PC-9 (cell line): ENCODE measurements at regions not wholly inside any gene's neighbourhood (a gene's known extent, or its start where the extent isn't known, plus 50 kb on each side); places are given as distances from the start of the nearest gene placed in this dataset.
A peak's percentile ranks its signal among the peaks of the same experiment; 100 is the strongest.

Source experiments
- BruUV-seq: library from RNA; stranded (reverse); fragments of 400-500 nt; replicated peaks from 2 replicates; lab custom pipeline; 2021; lab: Mats Ljungman, UMichigan
- CTCF ChIA-PET: fragments of 300-600 bp; sonication (Branson Sonifier 250); formaldehyde crosslinking; loops from one replicate; lab custom pipeline; 2022; ENCODE audit warnings: antibody characterized with exemption; lab: Charles Lee
- POLR2A ChIA-PET: fragments of 300-600 bp; sonication (Branson Sonifier 250); formaldehyde crosslinking; loops from one replicate; lab custom pipeline; 2022; ENCODE audit warnings: antibody characterized with exemption; ENCODE audit not compliant: unreplicated experiment; lab: Charles Lee
- DNase-seq, 2 experiments: peaks; one replicate each; pipeline versions ENCODE4 v3.0.0 to v3.0.0-alpha.2; 2015 to 2022; ENCODE audit warnings: mixed read lengths in 1 of 2
- H2AFZ ChIP-seq: fragments of 200-600 bp; sonication (generic); 2 replicates; pipeline ENCODE4 v1.8.1; 2017; ENCODE audit warnings: antibody characterized with exemption
- H3F3A ChIP-seq: fragments of 200-600 bp; sonication (generic); 2 replicates; pipeline ENCODE4 v1.8.1; 2017; ENCODE audit warnings: antibody characterized with exemption, mild to moderate bottlenecking, low read depth; ENCODE audit not compliant: insufficient read depth
- H3K27ac ChIP-seq: fragments of 200-600 bp; sonication (generic); 2 replicates; pipeline ENCODE4 v1.6.1; 2016; ENCODE audit warnings: mixed run types
- H3K27me3 ChIP-seq: fragments of 200-600 bp; sonication (generic); 2 replicates; pipeline ENCODE4 v1.6.1; 2016; ENCODE audit warnings: low read depth, mixed run types; ENCODE audit not compliant: insufficient read depth
- H3K36me3 ChIP-seq: fragments of 200-600 bp; sonication (generic); 2 replicates; pipeline ENCODE4 v1.6.1; 2016; ENCODE audit warnings: low read depth, mixed run types
- H3K4me1 ChIP-seq: fragments of 200-600 bp; sonication (generic); replicated peaks from 2 replicates; pipeline ENCODE4 v1.6.1; 2016; ENCODE audit warnings: mixed run types; ENCODE audit not compliant: insufficient read depth
- H3K4me2 ChIP-seq: fragments of 200-600 bp; sonication (generic); 2 replicates; pipeline ENCODE4 v1.6.1; 2017; ENCODE audit warnings: mixed run types
- H3K4me3 ChIP-seq: fragments of 200-600 bp; sonication (generic); 2 replicates; pipeline ENCODE4 v1.6.1; 2016; ENCODE audit warnings: mixed run types
- H3K79me2 ChIP-seq: fragments of 200-600 bp; sonication (generic); 2 replicates; pipeline ENCODE4 v1.6.1; 2017; ENCODE audit warnings: low read depth, mixed run types
- H3K9me2 ChIP-seq: fragments of 200-600 bp; sonication (generic); 2 replicates; pipeline ENCODE4 v1.8.1; 2017; ENCODE audit warnings: mild to moderate bottlenecking; ENCODE audit not compliant: insufficient read depth
- H3K9me3 ChIP-seq: fragments of 200-600 bp; sonication (generic); 2 replicates; pipeline ENCODE4 v1.8.1; 2016; ENCODE audit warnings: low read depth; ENCODE audit not compliant: insufficient read depth
- H4K20me1 ChIP-seq: fragments of 200-600 bp; sonication (generic); 2 replicates; pipeline ENCODE4 v1.8.1; 2017; ENCODE audit not compliant: insufficient read depth
- EZH2 ChIP-seq: fragments of 200-600 bp; sonication (generic); IDR thresholded peaks from 2 replicates; pipeline ENCODE4 v1.8.0; 2017; ENCODE audit warnings: antibody characterized with exemption, low read depth
- intact Hi-C: fragments of 100-400 bp; cut with micrococcal nuclease; formaldehyde crosslinking; loops from one replicate; pipeline ENCODE4 v1.10.0; 2022; ENCODE audit not compliant: unreplicated experiment
- TF ChIP-seq, protein P1 (sequence below): fragments of 200-600 bp; sonication (generic); conservative IDR thresholded peaks from 2 replicates; pipeline ENCODE4 v1.6.1; 2017; ENCODE audit warnings: mixed run types, antibody characterized with exemption, mild to moderate bottlenecking, moderate library complexity

DNA sequence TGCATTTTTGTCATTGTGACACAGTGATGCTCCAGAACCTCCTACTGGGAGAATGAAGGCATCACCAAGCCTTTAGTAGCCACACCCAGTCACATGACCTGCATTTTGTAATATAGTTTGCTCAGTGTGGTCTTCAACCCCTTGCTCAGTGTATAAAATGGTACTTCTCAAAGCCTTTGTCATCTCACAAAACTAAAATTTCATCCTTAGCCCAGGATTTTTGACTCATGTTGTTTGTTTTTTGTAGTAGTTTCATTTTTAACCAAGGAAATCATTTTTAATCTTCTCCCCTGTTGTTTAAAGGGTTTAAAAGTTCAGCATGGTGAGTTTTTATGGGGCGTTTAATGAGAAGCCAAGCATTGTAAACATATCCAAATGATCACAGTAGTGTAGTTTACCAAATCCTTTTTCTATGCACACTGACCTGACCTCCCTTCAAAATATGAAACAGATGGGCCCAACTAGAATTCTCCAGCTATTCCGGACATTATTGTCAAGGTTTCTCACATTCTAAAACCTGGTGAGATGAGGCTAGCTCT, 123.5 kb upstream of the IL12A start:
- ChIA-PET CTCF (no interaction called here), POLR2A (no interaction called here)
- H4K20me1 ChIP-seq, result no peaks in the 10 kb centered on the region
- 0 out of 2 replicates have a peak, but pooled peaks cover 3% of the 10 kb centered on the region for H3K36me3 ChIP-seq
- H3K4me1 ChIP-seq, result no peaks in the 10 kb centered on the region
- no peaks in the 10 kb centered on the region for H3K27me3 ChIP-seq
- no peak for TF ChIP-seq EZH2
- TF ChIP-seq, protein P1, sequence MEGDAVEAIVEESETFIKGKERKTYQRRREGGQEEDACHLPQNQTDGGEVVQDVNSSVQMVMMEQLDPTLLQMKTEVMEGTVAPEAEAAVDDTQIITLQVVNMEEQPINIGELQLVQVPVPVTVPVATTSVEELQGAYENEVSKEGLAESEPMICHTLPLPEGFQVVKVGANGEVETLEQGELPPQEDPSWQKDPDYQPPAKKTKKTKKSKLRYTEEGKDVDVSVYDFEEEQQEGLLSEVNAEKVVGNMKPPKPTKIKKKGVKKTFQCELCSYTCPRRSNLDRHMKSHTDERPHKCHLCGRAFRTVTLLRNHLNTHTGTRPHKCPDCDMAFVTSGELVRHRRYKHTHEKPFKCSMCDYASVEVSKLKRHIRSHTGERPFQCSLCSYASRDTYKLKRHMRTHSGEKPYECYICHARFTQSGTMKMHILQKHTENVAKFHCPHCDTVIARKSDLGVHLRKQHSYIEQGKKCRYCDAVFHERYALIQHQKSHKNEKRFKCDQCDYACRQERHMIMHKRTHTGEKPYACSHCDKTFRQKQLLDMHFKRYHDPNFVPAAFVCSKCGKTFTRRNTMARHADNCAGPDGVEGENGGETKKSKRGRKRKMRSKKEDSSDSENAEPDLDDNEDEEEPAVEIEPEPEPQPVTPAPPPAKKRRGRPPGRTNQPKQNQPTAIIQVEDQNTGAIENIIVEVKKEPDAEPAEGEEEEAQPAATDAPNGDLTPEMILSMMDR, result no peak
- no peak overlapping the region for H2AFZ ChIP-seq
- no peak overlapping the region for H3K4me3 ChIP-seq
- DNase-seq, result peak in 1 of 2 experiments; percentile 28
- H3K9me2 ChIP-seq, result no peaks in the 10 kb centered on the region
- no peaks in the 10 kb centered on the region for H3K79me2 ChIP-seq
- H3K4me2 ChIP-seq, result no peak overlapping the region
- no TSS peak for BruUV-seq
- no peak overlapping the region for H3K27ac ChIP-seq
- intact Hi-C loops, result no loop called here
- no peaks in the 10 kb centered on the region for H3F3A ChIP-seq
- peaks cover 6% of the 10 kb centered on the region; the same call in 1 of the 2 replicates for H3K9me3 ChIP-seq

DNA sequence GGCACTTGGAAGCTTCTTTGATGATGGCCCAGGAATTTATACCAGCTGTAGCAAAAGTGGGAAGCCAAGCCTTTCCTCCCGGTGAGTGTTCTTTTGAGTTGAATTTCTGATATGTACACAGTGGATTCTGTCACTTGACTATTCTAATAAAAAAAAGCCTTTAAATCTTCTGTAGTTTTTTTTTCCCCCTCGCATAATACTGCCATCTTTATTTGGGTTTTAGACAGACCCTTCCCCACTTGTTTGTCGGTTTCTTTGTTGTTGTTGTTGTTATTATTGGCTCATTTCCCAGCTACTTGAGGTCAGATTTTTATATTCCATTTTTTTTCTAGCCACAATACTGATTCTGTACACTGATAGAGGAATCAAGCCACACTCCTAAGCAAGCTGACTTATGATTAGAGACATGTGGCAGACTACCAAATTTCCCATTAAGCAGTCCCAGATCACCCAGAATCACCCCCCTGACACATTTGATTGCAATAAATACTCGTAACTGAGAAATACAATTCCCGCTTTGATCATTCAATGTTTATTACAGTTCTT, 122.4 kb upstream of the IL12A start:
- no peak overlapping the region for H2AFZ ChIP-seq
- no peak overlapping the region for H3K27ac ChIP-seq
- 0 out of 2 replicates have a peak, but pooled peaks cover 3% of the 10 kb centered on the region for H3K36me3 ChIP-seq
- H3K79me2 ChIP-seq, result no peaks in the 10 kb centered on the region
- TF ChIP-seq, protein P1, result no peak
- TF ChIP-seq EZH2, result no peak
- CTCF ChIA-PET, result interaction anchor here (0.6 kb wide), 1 partner anchor 38 kb away, joined by 4 read pairs; no protein-coding TSS in a partner anchor
- no peak for DNase-seq
- intact Hi-C loops, result no loop called here
- H3K4me1 ChIP-seq, result no peaks in the 10 kb centered on the region
- H4K20me1 ChIP-seq, result no peaks in the 10 kb centered on the region
- H3K27me3 ChIP-seq, result no peaks in the 10 kb centered on the region
- no peaks in the 10 kb centered on the region; the same call in 1 of the 2 replicates for H3F3A ChIP-seq
- BruUV-seq, result no TSS peak
- no peak overlapping the region for H3K4me3 ChIP-seq
- no peaks in the 10 kb centered on the region for H3K9me2 ChIP-seq
- H3K4me2 ChIP-seq, result no peak overlapping the region
- peaks cover 6% of the 10 kb centered on the region; the same call in 1 of the 2 replicates for H3K9me3 ChIP-seq
- POLR2A ChIA-PET, result no interaction called here

DNA sequence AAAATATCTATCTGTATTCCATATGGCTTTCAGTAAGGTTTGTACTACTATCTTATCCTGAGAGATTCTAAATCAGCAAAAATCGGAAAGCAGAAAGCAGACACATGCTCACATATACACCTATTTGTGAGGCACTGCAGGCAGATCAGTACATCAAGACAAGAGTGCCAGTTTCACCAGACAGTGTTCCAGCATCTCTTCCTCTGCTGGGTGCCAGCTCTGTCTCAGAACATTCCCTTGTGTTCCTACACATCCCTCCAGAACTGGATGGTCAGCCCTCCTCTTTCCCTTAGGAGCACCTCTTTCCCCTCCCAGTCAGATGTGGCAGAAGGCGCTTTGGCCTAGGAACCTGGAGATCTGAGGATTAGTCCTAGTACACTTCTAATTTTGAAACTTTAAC, 121.3 kb upstream of the IL12A start:
- POLR2A ChIA-PET, result no interaction called here

More for the DNA sequence above, 121.3 kb upstream of the IL12A start:
- TF ChIP-seq, protein P1, result no peak
- no peak for TF ChIP-seq EZH2
- Histone ChIP-seq H3K4me3 (no peak overlapping the region), H3F3A (peaks cover 9% of the 10 kb centered on the region), H3K79me2 (no peaks in the 10 kb centered on the region), H3K36me3 (0 out of 2 replicates have a peak, but pooled peaks cover 3% of the 10 kb centered on the region), H3K9me3 (peaks cover 6% of the 10 kb centered on the region; the same call in 1 of the 2 replicates), H3K4me2 (no peak overlapping the region), H3K27ac (no peak overlapping the region), H2AFZ (no peak overlapping the region), H3K9me2 (no peaks in the 10 kb centered on the region), H3K27me3 (no peaks in the 10 kb centered on the region), H4K20me1 (no peaks in the 10 kb centered on the region), H3K4me1 (peaks cover 9% of the 10 kb centered on the region)
- no peak for DNase-seq
- CTCF ChIA-PET, result no interaction called here
- no TSS peak for BruUV-seq
- intact Hi-C loops, result no loop called here
